Osteoblast (primary cell): ENCODE measurements at regions not wholly inside any gene's neighbourhood (a gene's known extent, or its start where the extent isn't known, plus 50 kb on each side); places are given as distances from the start of the nearest gene placed in this dataset.
A peak's percentile ranks its signal among the peaks of the same experiment; 100 is the strongest.

ENCODE experiments used
- DNase-seq: peaks from one replicate; pipeline ENCODE4 v3.0.0; 2011; ENCODE audit warnings: low spot score, mixed read lengths; ENCODE audit not compliant: insufficient read length; ENCODE audit errors: missing footprints
- H2AFZ ChIP-seq: 2 replicates; pipeline ENCODE4 v1.6.0; 2011; ENCODE audit warnings: mild to moderate bottlenecking, low read length
- H3K27ac ChIP-seq: 2 replicates; pipeline ENCODE4 v1.5.1; 2011; ENCODE audit warnings: mild to moderate bottlenecking, low read depth, low read length, moderate library complexity
- H3K27me3 ChIP-seq: 2 replicates; pipeline ENCODE4 v1.6.0; 2012; ENCODE audit warnings: mild to moderate bottlenecking, control low read depth, inconsistent platforms, low read length, moderate library complexity; ENCODE audit not compliant: insufficient read depth
- H3K36me3 ChIP-seq: 2 replicates; pipeline ENCODE4 v1.5.1; 2011; ENCODE audit warnings: mild to moderate bottlenecking, low read length, control low read depth, moderate library complexity; ENCODE audit not compliant: insufficient read depth
- H3K4me1 ChIP-seq: 2 replicates; pipeline ENCODE4 v1.5.1; 2011; ENCODE audit warnings: mild to moderate bottlenecking, low read length, control low read depth, moderate library complexity; ENCODE audit not compliant: insufficient read depth
- H3K4me2 ChIP-seq: 2 replicates; pipeline ENCODE4 v1.6.0; 2011; ENCODE audit warnings: mild to moderate bottlenecking, low read length; ENCODE audit not compliant: insufficient read depth
- H3K4me3 ChIP-seq: fragments of 200-600 bp; sonication (generic); 3 replicates; pipeline ENCODE4 v1.5.1; 2012; ENCODE audit warnings: mild to moderate bottlenecking, low read length, inconsistent platforms; ENCODE audit not compliant: insufficient read depth
- H3K79me2 ChIP-seq: 2 replicates; pipeline ENCODE4 v1.6.0; 2012; ENCODE audit warnings: mild to moderate bottlenecking, low read length, control low read depth, inconsistent platforms; ENCODE audit not compliant: insufficient read depth
- H3K9me3 ChIP-seq: 2 replicates; pipeline ENCODE4 v1.5.1; 2011; ENCODE audit warnings: low read depth, low read length, control low read depth
- H4K20me1 ChIP-seq: 2 replicates; pipeline ENCODE4 v1.6.0; 2012; ENCODE audit warnings: mild to moderate bottlenecking, low read length, control low read depth; ENCODE audit not compliant: insufficient read depth
- CTCF ChIP-seq: IDR thresholded peaks from 2 replicates; pipeline ENCODE4 v1.5.1; 2011; ENCODE audit warnings: mild to moderate bottlenecking, low read depth, low read length, moderate library complexity; ENCODE audit errors: extremely low read depth

- Histone ChIP-seq H3K79me2 (no peaks in the 10 kb centered on the region), H3K9me3 (no peaks in the 10 kb centered on the region)
These were observed 827.2 kb upstream of the FRG1 start for GRCh38 chr4:189113389-189113888.

GRCh38 chr4:189117426-189117825 lies 823.2 kb upstream of the FRG1 start:
- H4K20me1 ChIP-seq, result no peaks in the 10 kb centered on the region
- no peak overlapping the region for H3K27ac ChIP-seq
- no peak overlapping the region for H3K4me2 ChIP-seq
- H3K9me3 ChIP-seq, result no peaks in the 10 kb centered on the region
- no peaks in the 10 kb centered on the region for H3K4me1 ChIP-seq
- no peak overlapping the region for H3K4me3 ChIP-seq
- peak; percentile 18 for TF ChIP-seq CTCF
- H2AFZ ChIP-seq, result no peak overlapping the region
- no peak for DNase-seq
- no peaks in the 10 kb centered on the region for H3K36me3 ChIP-seq
- no peaks in the 10 kb centered on the region for H3K79me2 ChIP-seq
- H3K27me3 ChIP-seq, result no peaks in the 10 kb centered on the region

More at GRCh38 chr4:189113389-189113888, 827.2 kb upstream of the FRG1 start:
- Histone ChIP-seq H2AFZ (no peak overlapping the region), H3K4me2 (no peak overlapping the region), H3K4me1 (no peaks in the 10 kb centered on the region), H3K4me3 (no peak overlapping the region), H3K36me3 (no peaks in the 10 kb centered on the region), H3K27me3 (no peaks in the 10 kb centered on the region), H4K20me1 (no peaks in the 10 kb centered on the region), H3K27ac (no peak overlapping the region)
- DNase-seq, result no peak
- TF ChIP-seq CTCF, result no peak

GRCh38 chr4:189121336-189121735 lies 819.3 kb upstream of the FRG1 start:
- no peaks in the 10 kb centered on the region for H3K27me3 ChIP-seq
- no peak for DNase-seq
- no peak overlapping the region for H3K4me2 ChIP-seq
- no peak overlapping the region for H3K4me3 ChIP-seq
- no peaks in the 10 kb centered on the region for H4K20me1 ChIP-seq
- no peak overlapping the region for H3K27ac ChIP-seq
- no peaks in the 10 kb centered on the region for H3K79me2 ChIP-seq
- no peaks in the 10 kb centered on the region for H3K36me3 ChIP-seq
- no peak overlapping the region for H2AFZ ChIP-seq
- H3K9me3 ChIP-seq, result no peaks in the 10 kb centered on the region
- H3K4me1 ChIP-seq, result no peaks in the 10 kb centered on the region
- no peak for TF ChIP-seq CTCF

- DNase-seq, result peak; percentile 42
- H4K20me1 ChIP-seq, result no peaks in the 10 kb centered on the region
- H3K36me3 ChIP-seq, result no peaks in the 10 kb centered on the region
- H3K27ac ChIP-seq, result no peak overlapping the region
- H3K4me3 ChIP-seq, result peak overlapping the region; percentile 44
- H3K9me3 ChIP-seq, result no peaks in the 10 kb centered on the region
- no peaks in the 10 kb centered on the region for H3K79me2 ChIP-seq
- no peaks in the 10 kb centered on the region for H3K27me3 ChIP-seq
- H3K4me2 ChIP-seq, result peak overlapping the region; percentile 77
- peak overlapping the region; percentile 53 for H2AFZ ChIP-seq
- peak; percentile 85 for TF ChIP-seq CTCF
- no peaks in the 10 kb centered on the region for H3K4me1 ChIP-seq
These were observed 816.4 kb upstream of the FRG1 start for GRCh38 chr4:189124149-189124758.
